Endothelial cell of umbilical vein (primary cell): ENCODE measurements at regions not wholly inside any gene's neighbourhood (a gene's known extent, or its start where the extent isn't known, plus 50 kb on each side); places are given as distances from the start of the nearest gene placed in this dataset.

ENCODE experiments used
- BruUV-seq: library from RNA; stranded (reverse); fragments of 400-500 nt; replicated peaks from 2 replicates; lab custom pipeline; 2021; lab: Mats Ljungman, UMichigan
- CTCF ChIA-PET: fragments of 300-600, 350-600 bp; sonication (Branson Sonifier 250); formaldehyde crosslinking; loops from one replicate; lab custom pipeline; 2021; ENCODE audit warnings: antibody characterized with exemption, inconsistent platforms; lab: Charles Lee
- POLR2A ChIA-PET: fragments of 300-600, 350-600 bp; sonication (Branson Sonifier 250); formaldehyde crosslinking; loops from one replicate; lab custom pipeline; 2021; ENCODE audit warnings: antibody characterized with exemption, inconsistent platforms; lab: Charles Lee
- DNase-seq: peaks from one replicate; pipeline ENCODE4 v3.0.0-alpha.2; 2011; ENCODE audit warnings: low read depth, low spot score
- FAIRE-seq: peaks from 2 replicates; lab custom pipeline; 2011; peaks lifted over from hg19 to GRCh38; lab: Jason Lieb, UNC
- H2AFZ ChIP-seq: 2 replicates; pipeline ENCODE4 v1.6.0; 2012; ENCODE audit warnings: low read depth, low read length, control low read depth, inconsistent platforms
- H3K27ac ChIP-seq: 2 replicates; pipeline ENCODE4 v1.5.1; 2011; ENCODE audit warnings: low read depth, mild to moderate bottlenecking, control low read depth, low read length, moderate library complexity; ENCODE audit not compliant: insufficient read depth
- H3K27me3 ChIP-seq, 2 experiments: 2 replicates each; pipeline versions ENCODE4 v1.6.0 to v1.6.1; 2011; ENCODE audit warnings: low read length in 2 of 2, mixed read lengths in 1 of 2; ENCODE audit not compliant: control insufficient read depth in 2 of 2, insufficient read depth in 2 of 2
- H3K36me3 ChIP-seq, 2 experiments: 2 replicates in 1 of 2; 3 replicates in 1 of 2; pipeline ENCODE4 v1.5.1; 2011; ENCODE audit warnings: low read length in 2 of 2, mild to moderate bottlenecking in 1 of 2, moderate library complexity in 1 of 2; ENCODE audit not compliant: control insufficient read depth in 2 of 2, insufficient read depth in 2 of 2; ENCODE audit errors: extremely low read depth in 1 of 2
- H3K4me1 ChIP-seq: 3 replicates; pipeline ENCODE4 v1.5.1; 2011; ENCODE audit warnings: mild to moderate bottlenecking, low read length; ENCODE audit not compliant: control insufficient read depth, insufficient read depth; ENCODE audit errors: extremely low read depth
- H3K4me2 ChIP-seq: 2 replicates; pipeline ENCODE4 v1.6.1; 2011; ENCODE audit warnings: low read length, control low read depth, mixed read lengths; ENCODE audit not compliant: insufficient read depth
- H3K4me3 ChIP-seq, 3 experiments: fragments of 200-600 bp in 1 of 3; sonication (generic), shearing (Covaris generic) in 1 of 3; replicated peaks in 1 of 3; 2 replicates each; pipeline ENCODE4 v1.5.1; 2011 to 2016; ENCODE audit warnings: control low read depth in 3 of 3, low read length in 3 of 3, mild to moderate bottlenecking in 2 of 3, inconsistent platforms in 1 of 3, low read depth in 1 of 3, moderate library complexity in 1 of 3; ENCODE audit not compliant: insufficient read depth in 1 of 3
- H3K79me2 ChIP-seq: 2 replicates; pipeline ENCODE4 v1.6.0; 2012; ENCODE audit warnings: low read length, inconsistent platforms; ENCODE audit not compliant: control insufficient read depth, insufficient read depth
- H3K9ac ChIP-seq: replicated peaks from 2 replicates; pipeline ENCODE3; 2011; ENCODE audit warnings: low read length, control low read depth; ENCODE audit not compliant: insufficient read depth; ENCODE audit errors: extremely low read depth
- H3K9me1 ChIP-seq: replicated peaks from 3 replicates; pipeline ENCODE4 v1.6.0; 2011; ENCODE audit warnings: mild to moderate bottlenecking, low read length; ENCODE audit not compliant: control insufficient read depth, insufficient read depth; ENCODE audit errors: extremely low read depth
- H3K9me3 ChIP-seq: replicated peaks from 2 replicates; pipeline ENCODE4 v1.5.1; 2012; ENCODE audit warnings: low read length, inconsistent platforms; ENCODE audit not compliant: control insufficient read depth, insufficient read depth
- H4K20me1 ChIP-seq: replicated peaks from 2 replicates; pipeline ENCODE3; 2011; ENCODE audit warnings: mild to moderate bottlenecking, low read length; ENCODE audit not compliant: control insufficient read depth, insufficient read depth; ENCODE audit errors: extremely low read depth
- CTCF ChIP-seq, 2 donors: IDR thresholded peaks; 1 replicate in 1 of 2; 2 replicates in 1 of 2; pipeline ENCODE4 v1.5.1; 2011; ENCODE audit warnings: low read length in 2 of 2, mild to moderate bottlenecking in 2 of 2, moderate library complexity in 2 of 2, control low read depth in 1 of 2, inconsistent platforms in 1 of 2, low read depth in 1 of 2; ENCODE audit not compliant: insufficient read depth in 1 of 2; ENCODE audit errors: extremely low read depth in 1 of 2
- EZH2 ChIP-seq: IDR thresholded peaks from 2 replicates; pipeline ENCODE4 v1.6.1; 2012; ENCODE audit warnings: borderline replicate concordance, low read depth, mild to moderate bottlenecking, moderate library complexity, low read length, inconsistent platforms; ENCODE audit not compliant: severe bottlenecking
- FOS ChIP-seq: IDR thresholded peaks from 2 replicates; pipeline ENCODE4 v1.6.1; 2011; ENCODE audit warnings: mild to moderate bottlenecking, low read length, moderate library complexity, borderline replicate concordance; ENCODE audit not compliant: insufficient read depth
- GATA2 ChIP-seq: IDR thresholded peaks from 2 replicates; pipeline ENCODE4 v1.7.0; 2011; ENCODE audit warnings: low read depth, mild to moderate bottlenecking, moderate library complexity, mixed read lengths, low read length; ENCODE audit not compliant: insufficient read length, insufficient read depth
- JUN ChIP-seq: IDR thresholded peaks from 2 replicates; pipeline ENCODE4 v1.6.1; 2011; ENCODE audit warnings: borderline replicate concordance, low read depth; ENCODE audit not compliant: insufficient read length, insufficient read depth
- MYC ChIP-seq: IDR thresholded peaks from one replicate; pipeline ENCODE4 v1.6.1; 2011; ENCODE audit warnings: mild to moderate bottlenecking, low read depth, low read length
- POLR2A ChIP-seq: IDR thresholded peaks from 2 replicates; pipeline ENCODE4 v1.6.1; 2012; ENCODE audit warnings: low read depth, mild to moderate bottlenecking, control low read depth, low read length
- POLR2AphosphoS5 ChIP-seq: IDR thresholded peaks from 2 replicates; pipeline ENCODE4 v1.6.1; 2012; ENCODE audit warnings: low read depth, mild to moderate bottlenecking, control low read depth, low read length, moderate library complexity; ENCODE audit not compliant: insufficient read depth
- dilution Hi-C: fragments of 300-500 bp; cut with MboI; formaldehyde crosslinking; loops from one replicate; pipeline ENCODE4 v1.15.0; 2019; ENCODE audit warnings: low sequenced_read_pairs; ENCODE audit not compliant: extremely low pct_ligation_motif_present
- intact Hi-C: fragments of 100-400 bp; cut with micrococcal nuclease; formaldehyde crosslinking; loops from one replicate; pipeline ENCODE4 v1.10.0; 2022
- TF ChIP-seq, protein P1 (sequence below): IDR thresholded peaks from 2 replicates; pipeline ENCODE4 v1.6.1; 2011; ENCODE audit not compliant: insufficient read depth, insufficient read length

GRCh38 chr18:77853859-77854258, 604.2 kb downstream of the GALR1 start:
- DNase-seq (no peak), FAIRE-seq (no peak)
- H3K9me3 ChIP-seq, result peaks cover 5% of the 10 kb centered on the region
- no peaks in the 10 kb centered on the region for H3K27me3 ChIP-seq
- dilution Hi-C loops, result no loop called here
- POLR2A ChIA-PET, result no interaction called here
- intact Hi-C loops, result no loop called here
- TF ChIP-seq JUN, result no peak
- no peak overlapping the region for H2AFZ ChIP-seq
- H4K20me1 ChIP-seq, result no peaks in the 10 kb centered on the region
- H3K4me2 ChIP-seq, result no peak overlapping the region
- BruUV-seq, result no TSS peak
- H3K9me1 ChIP-seq, result no peaks in the 10 kb centered on the region
- H3K36me3 ChIP-seq, result no peaks in the 10 kb centered on the region
- H3K79me2 ChIP-seq, result no peaks in the 10 kb centered on the region
- no peak overlapping the region for H3K9ac ChIP-seq
- H3K4me1 ChIP-seq, result no peaks in the 10 kb centered on the region
- no peak overlapping the region for H3K27ac ChIP-seq
- H3K4me3 ChIP-seq, result no peak overlapping the region
- CTCF ChIA-PET, result no interaction called here

GRCh38 chr18:77857678-77858655, 608.3 kb downstream of the GALR1 start:
- BruUV-seq, result no TSS peak
- no peak overlapping the region for H3K4me3 ChIP-seq
- no peak overlapping the region for H3K27ac ChIP-seq
- no peak for TF ChIP-seq CTCF (IDR thresholded peaks at IDR 0.05; ENCODE audit: extremely low read depth in 1 of 2, insufficient read depth in 1 of 2, low read depth in 1 of 2, low read length in 2 of 2)
- TF ChIP-seq, protein P1, sequence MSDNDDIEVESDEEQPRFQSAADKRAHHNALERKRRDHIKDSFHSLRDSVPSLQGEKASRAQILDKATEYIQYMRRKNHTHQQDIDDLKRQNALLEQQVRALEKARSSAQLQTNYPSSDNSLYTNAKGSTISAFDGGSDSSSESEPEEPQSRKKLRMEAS, result no peak
- no peak for TF ChIP-seq GATA2
- no peak for TF ChIP-seq MYC
- TF ChIP-seq JUN, result no peak
- TF ChIP-seq FOS, result no peak
- no peak for TF ChIP-seq POLR2AphosphoS5
- TF ChIP-seq EZH2, result no peak
- TF ChIP-seq POLR2A, result no peak
- dilution Hi-C loops (no loop called here), intact Hi-C loops (no loop called here)
- ChIA-PET CTCF (no interaction called here), POLR2A (no interaction called here)
- no peak for DNase-seq
- no peaks in the 10 kb centered on the region for H3K9me1 ChIP-seq
- no peaks in the 10 kb centered on the region for H3K79me2 ChIP-seq
- no peak overlapping the region for H2AFZ ChIP-seq
- H4K20me1 ChIP-seq, result no peaks in the 10 kb centered on the region
- no peak overlapping the region for H3K4me2 ChIP-seq
- peaks cover 7% of the 10 kb centered on the region for H3K9me3 ChIP-seq
- no peak overlapping the region for H3K9ac ChIP-seq
- no peak for FAIRE-seq
- no peaks in the 10 kb centered on the region for H3K4me1 ChIP-seq
- H3K27me3 ChIP-seq, result no peaks in the 10 kb centered on the region
- H3K36me3 ChIP-seq, result no peaks in the 10 kb centered on the region
